Right lobe of liver (tissue), 4 donors: ENCODE measurements at regions not wholly inside any gene's neighbourhood (a gene's known extent, or its start where the extent isn't known, plus 50 kb on each side); places are given as distances from the start of the nearest gene placed in this dataset.

Source experiments
- CTCF ChIP-seq, 4 donors: fragments of 200-600 bp in 3 of 4; fragments of 450-650 bp in 1 of 4; IDR thresholded peaks; one replicate each; pipeline versions ENCODE4 v1.5.1 to v1.8.0; 2016 to 2022; ENCODE audit warnings: antibody characterized with exemption in 4 of 4, mild to moderate bottlenecking in 2 of 4
- POLR2A ChIP-seq: fragments of 450-650 bp; IDR thresholded peaks from one replicate; pipeline ENCODE4 v1.6.1; 2017; ENCODE audit warnings: antibody characterized with exemption, mild to moderate bottlenecking
- donor health status: DM: no; HTN: no; CAD: no.
- donor health status: DM: no; HTN: no; CAD: no.
- donor health status: DM: no; HTN: yes; CAD: no.

GRCh38 chr9:99743455-99743854, 78.2 kb upstream of the NR4A3 start:
- no peak for TF ChIP-seq CTCF (IDR thresholded peaks at IDR 0.05)
- no peak for TF ChIP-seq POLR2A
